HG02588 (cell line): ENCODE measurements at regions not wholly inside any gene's neighbourhood (a gene's known extent, or its start where the extent isn't known, plus 50 kb on each side); places are given as distances from the start of the nearest gene placed in this dataset.
"Not testable (repeated sequence)": the region's sequence is repeated elsewhere in the genome, so short reads cannot be mapped to it uniquely, and the experiment has no call there.

ENCODE experiments used
- ATAC-seq: cut with Tn5 transposase; IDR thresholded peaks from one replicate; pipeline ENCODE4 v1.9.1; 2021; ENCODE audit warnings: mild to moderate bottlenecking, moderate library complexity; ENCODE audit not compliant: unreplicated experiment

GRCh38 chr1:74943046-74943445 lies 191.1 kb upstream of the LHX8 start:
- ATAC-seq, result no peak

- no peak for ATAC-seq
These were observed 187.8 kb upstream of the LHX8 start for GRCh38 chr1:74946388-74946787.

DNA sequence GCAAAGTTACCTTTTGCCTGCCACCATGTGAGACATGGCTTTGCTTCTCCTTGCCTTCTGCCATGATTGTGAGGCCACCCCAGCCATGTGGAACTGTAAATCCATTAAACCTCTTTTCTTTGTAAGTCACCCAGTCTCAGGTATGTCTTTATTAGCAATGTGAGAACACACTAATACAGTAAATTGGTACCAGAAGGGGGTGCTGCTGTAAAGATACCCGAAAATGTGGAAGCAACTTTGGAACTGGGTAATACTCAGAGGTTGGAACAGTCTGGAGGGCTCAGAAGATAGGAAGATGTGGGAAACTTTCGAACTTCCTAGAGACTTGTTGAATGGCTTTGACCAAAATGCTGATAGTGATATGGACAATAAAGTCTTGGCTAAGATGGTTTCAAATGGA lies 184.8 kb upstream of the LHX8 start:
- ATAC-seq, result not testable (repeated sequence)

- not testable (repeated sequence) for ATAC-seq
These were observed 182.2 kb upstream of the LHX8 start for GRCh38 chr1:74951981-74952380.

- ATAC-seq, result no peak
These were observed 181.4 kb upstream of the LHX8 start for GRCh38 chr1:74952786-74953185.

GRCh38 chr1:74953622-74954021 lies 180.6 kb upstream of the LHX8 start:
- ATAC-seq, result no peak

- no peak for ATAC-seq
These were observed 171.1 kb upstream of the LHX8 start for GRCh38 chr1:74963120-74963519.

DNA sequence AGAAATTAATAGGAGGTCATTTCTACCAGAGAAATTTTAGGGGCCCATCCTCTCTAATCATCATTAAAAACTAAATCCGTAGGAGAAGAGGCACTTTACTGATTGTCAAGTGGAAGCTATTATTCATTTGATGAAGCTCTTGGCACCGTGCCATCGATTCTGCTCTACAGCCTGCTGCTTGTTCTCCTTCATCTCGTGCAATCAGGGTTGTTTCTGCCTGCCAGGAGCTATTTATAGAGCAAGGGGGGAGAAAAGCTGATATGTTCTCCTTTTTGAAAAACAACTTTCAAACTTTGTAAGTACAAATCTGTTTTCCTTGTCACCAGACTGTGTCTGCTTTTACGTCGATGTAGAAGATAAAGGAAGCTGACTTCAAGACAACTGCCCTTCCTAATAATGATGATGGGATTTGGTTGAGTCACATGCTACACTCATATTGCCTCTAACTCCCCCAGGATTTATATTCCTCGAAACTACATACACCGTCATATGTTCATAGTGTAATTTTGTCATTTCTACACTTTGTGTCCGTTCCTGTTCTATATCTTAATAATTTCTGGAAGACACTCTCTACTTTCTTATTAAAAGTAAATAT lies 169.6 kb upstream of the LHX8 start:
- no peak for ATAC-seq

DNA sequence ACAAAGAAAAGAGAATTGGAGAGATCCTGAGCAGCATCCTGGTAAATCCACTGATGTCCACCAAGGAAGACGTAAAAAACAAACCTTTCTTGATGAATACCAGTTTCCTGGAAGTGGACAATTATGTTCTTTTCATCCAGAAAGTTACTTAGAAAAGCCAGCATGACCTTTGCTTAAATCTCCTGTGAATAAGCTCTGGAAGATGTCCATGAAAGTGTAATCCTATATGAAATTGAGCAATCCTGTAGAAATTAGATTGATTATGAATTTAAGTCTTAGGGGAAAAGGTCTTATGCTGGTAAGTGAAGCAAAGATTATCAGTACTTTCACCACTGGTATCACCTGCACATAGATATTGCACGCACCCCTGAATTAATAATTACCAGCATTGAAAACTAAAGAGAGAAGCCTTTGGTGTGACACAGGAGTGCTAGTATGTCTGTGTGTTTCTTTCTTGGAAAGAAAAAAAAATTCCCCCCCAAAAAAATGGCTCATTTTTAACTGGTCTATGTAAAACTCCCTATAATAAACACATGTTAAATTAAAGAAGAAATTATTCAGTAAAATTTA lies 164.5 kb upstream of the LHX8 start:
- no peak for ATAC-seq

DNA sequence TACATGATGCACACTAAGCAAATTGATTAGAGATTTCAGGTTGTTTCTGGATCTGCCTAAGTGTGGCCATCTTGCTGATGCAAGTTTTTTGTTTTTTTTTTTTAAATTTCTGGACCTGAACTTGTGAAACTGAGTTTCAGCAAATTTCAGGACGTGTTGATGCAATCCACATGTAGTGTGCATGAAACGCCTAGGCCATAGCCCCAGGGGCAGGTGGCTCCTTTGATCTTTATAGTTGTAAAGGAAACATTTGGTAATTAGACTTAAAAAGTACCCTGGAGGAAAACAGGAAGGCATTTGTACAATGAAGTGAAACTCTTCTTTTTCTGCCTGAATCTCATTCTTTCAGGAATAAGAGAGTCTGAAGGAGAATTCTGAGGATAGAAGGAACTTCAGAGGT lies 162.2 kb upstream of the LHX8 start:
- no peak for ATAC-seq

GRCh38 chr1:74976491-74976890 lies 157.7 kb upstream of the LHX8 start:
- no peak for ATAC-seq

- ATAC-seq, result not testable (repeated sequence)
These were observed 141.7 kb upstream of the LHX8 start for GRCh38 chr1:74992448-74992847.

- no peak for ATAC-seq
These were observed 138.4 kb upstream of the LHX8 start for GRCh38 chr1:74995821-74996220.

- no peak for ATAC-seq
These were observed 123.6 kb upstream of the LHX8 start for GRCh38 chr1:75010547-75010946.

- ATAC-seq, result no peak
These were observed 119.9 kb upstream of the LHX8 start for GRCh38 chr1:75014250-75014649.

GRCh38 chr1:75023005-75023404 lies 111.2 kb upstream of the LHX8 start:
- no peak for ATAC-seq

GRCh38 chr1:75034376-75034775 lies 99.8 kb upstream of the LHX8 start:
- ATAC-seq, result no peak

DNA sequence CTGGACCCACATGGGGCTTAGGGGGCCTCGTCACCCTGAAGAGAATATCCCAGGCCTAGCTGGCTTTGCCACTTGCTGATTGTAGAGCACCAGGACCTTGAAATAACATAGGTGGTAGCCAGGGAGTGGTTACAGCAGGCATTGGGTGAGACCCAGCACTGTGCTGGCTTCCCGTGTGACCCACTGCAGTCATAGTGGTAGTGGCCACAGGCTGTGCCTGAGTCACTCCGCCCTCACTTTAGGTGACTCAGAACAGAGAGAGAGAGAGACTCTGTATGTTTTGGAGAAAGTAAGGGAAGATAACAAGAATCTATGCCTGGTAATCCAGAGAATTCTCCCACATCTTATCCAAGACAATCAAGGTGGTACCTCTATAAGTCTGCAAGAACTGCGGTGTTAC lies 98.7 kb upstream of the LHX8 start:
- ATAC-seq, result no peak

DNA sequence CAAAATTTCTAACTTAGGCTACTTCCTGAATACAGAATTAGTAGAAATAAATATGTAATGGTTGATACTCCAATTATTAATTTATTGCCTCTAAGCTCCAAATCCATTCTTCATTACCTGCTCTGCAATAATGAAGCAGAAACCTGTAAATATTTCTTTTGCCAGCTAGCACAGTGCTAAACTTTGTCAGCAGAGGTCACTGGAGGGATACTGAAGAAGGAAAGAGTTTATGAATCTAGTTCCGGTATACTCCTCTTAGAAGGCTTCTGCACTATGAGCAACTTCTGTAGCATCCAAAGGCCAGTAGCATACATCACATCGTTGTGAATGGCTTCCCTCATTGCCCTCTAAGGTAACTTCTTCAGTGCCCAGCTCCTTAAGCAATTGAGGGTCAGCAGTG lies 81.0 kb upstream of the LHX8 start:
- no peak for ATAC-seq

- no peak for ATAC-seq
These were observed 75.8 kb upstream of the LHX8 start for GRCh38 chr1:75058424-75058823.

DNA sequence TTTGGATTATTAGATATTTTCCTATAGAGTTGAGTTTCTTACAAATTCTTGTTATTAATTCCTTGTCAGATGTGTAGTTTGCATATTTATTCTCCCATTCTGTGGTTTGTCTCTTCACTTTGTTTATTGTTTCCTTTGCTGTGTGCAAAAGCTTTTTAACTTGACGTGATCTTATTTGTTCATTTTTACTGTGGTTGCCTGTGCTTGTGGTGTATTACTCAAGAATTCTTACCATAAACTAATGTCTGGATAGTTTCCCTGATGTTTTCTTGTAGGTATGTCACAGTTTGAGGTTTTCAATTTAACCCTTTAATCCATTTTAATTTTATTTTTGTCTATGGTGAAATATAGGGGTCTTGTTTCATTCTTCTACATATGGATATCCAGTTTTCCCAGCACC lies 72.1 kb upstream of the LHX8 start:
- no peak for ATAC-seq

DNA sequence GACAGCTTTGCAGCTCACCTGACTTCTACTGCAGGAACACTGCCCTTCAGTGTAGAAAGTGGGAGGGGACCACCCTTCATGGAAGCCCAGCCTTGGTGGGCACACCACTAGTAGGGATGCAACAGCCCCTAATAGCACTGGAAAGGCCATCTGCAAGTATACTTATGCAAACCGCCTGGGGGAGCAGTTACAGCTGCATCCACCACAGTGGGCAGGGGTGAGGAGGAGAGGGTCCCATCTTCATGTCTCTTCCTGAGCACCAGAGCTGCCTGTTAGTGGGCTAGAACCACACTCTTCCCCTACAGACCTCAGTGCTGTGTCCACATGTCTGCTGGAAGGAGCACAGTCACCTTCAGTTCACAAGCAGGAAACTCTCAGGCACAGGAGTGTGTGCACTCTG lies 66.2 kb upstream of the LHX8 start:
- no peak for ATAC-seq

DNA sequence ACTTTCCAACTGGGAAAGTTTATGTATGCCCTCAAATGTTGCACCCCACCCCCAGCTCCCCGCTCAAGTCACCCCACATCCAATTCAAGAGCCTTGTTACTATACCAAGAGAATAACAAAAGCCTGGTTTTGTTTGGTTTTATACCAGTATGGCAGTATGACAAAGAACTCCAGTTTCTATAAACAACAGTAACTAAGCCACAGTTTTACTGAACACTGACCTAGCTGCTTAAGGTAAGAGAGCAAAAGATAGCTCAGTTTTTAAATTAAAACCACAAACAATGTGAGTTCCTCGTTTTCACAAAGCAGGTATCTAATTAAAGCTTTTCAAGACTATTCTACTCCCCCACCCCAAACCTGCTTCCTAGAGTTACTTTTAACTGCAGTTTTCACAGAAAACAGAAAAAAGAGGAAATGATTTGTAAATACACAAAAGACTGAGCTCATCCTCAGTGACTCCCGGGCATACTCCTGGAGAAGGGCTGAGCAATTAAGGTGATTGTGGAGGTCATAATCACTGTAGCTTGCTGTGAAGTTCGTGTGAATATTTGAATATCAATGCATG lies 59.3 kb upstream of the LHX8 start:
- ATAC-seq, result no peak
